Keratinocyte (primary cell): ENCODE measurements at regions not wholly inside any gene's neighbourhood (a gene's known extent, or its start where the extent isn't known, plus 50 kb on each side); places are given as distances from the start of the nearest gene placed in this dataset.

Source experiments
- DNase-seq: peaks from one replicate; pipeline ENCODE4 v3.0.0-alpha.2; 2011; ENCODE audit warnings: low read depth, missing footprints, low spot score
- FAIRE-seq: peaks from 2 replicates; lab custom pipeline; 2011; peaks lifted over from hg19 to GRCh38; lab: Jason Lieb, UNC
- H2AFZ ChIP-seq: 2 replicates; pipeline ENCODE4 v1.6.0; 2012; ENCODE audit warnings: low read length, control low read depth, inconsistent platforms; ENCODE audit not compliant: control insufficient read depth
- H3K27ac ChIP-seq: 2 replicates; pipeline ENCODE4 v1.5.1; 2011; ENCODE audit warnings: low read length; ENCODE audit not compliant: control insufficient read depth, insufficient read depth
- H3K27me3 ChIP-seq: 3 replicates; pipeline ENCODE4 v1.6.0; 2011; ENCODE audit warnings: low read length; ENCODE audit not compliant: control insufficient read depth, insufficient read depth; ENCODE audit errors: extremely low read depth
- H3K36me3 ChIP-seq, 2 experiments: 2 replicates in 1 of 2; 3 replicates in 1 of 2; pipeline ENCODE4 v1.5.1; 2011; ENCODE audit warnings: low read length in 2 of 2, mild to moderate bottlenecking in 1 of 2; ENCODE audit not compliant: control insufficient read depth in 2 of 2, insufficient read depth in 2 of 2; ENCODE audit errors: extremely low read depth in 1 of 2
- H3K4me1 ChIP-seq: 3 replicates; pipeline ENCODE4 v1.5.1; 2011; ENCODE audit warnings: low read length; ENCODE audit not compliant: control insufficient read depth, insufficient read depth; ENCODE audit errors: extremely low read depth
- H3K4me2 ChIP-seq: 3 replicates; pipeline ENCODE4 v1.6.0; 2011; ENCODE audit warnings: low read depth, low read length; ENCODE audit not compliant: control insufficient read depth, insufficient read depth; ENCODE audit errors: extremely low read depth
- H3K4me3 ChIP-seq, 3 experiments: fragments of 200-600 bp in 1 of 3; sonication (generic) in 1 of 3; 2 replicates in 2 of 3; 3 replicates in 1 of 3; pipeline ENCODE4 v1.5.1; 2011 to 2016; ENCODE audit warnings: low read length in 3 of 3, mild to moderate bottlenecking in 3 of 3, control low read depth in 2 of 3, inconsistent platforms in 1 of 3, low read depth in 1 of 3, mixed read lengths in 1 of 3, mixed run types in 1 of 3, moderate library complexity in 1 of 3; ENCODE audit not compliant: control insufficient read depth in 2 of 3, insufficient read depth in 2 of 3; ENCODE audit errors: extremely low read depth in 1 of 3
- H3K79me2 ChIP-seq: 2 replicates; pipeline ENCODE4 v1.6.0; 2012; ENCODE audit warnings: low read length; ENCODE audit not compliant: control insufficient read depth, insufficient read depth
- H3K9ac ChIP-seq: 3 replicates; pipeline ENCODE4 v1.6.0; 2011; ENCODE audit warnings: low read length; ENCODE audit not compliant: control insufficient read depth, insufficient read depth; ENCODE audit errors: extremely low read depth
- H3K9me1 ChIP-seq: 3 replicates; pipeline ENCODE4 v1.6.0; 2011; ENCODE audit warnings: low read length; ENCODE audit not compliant: control insufficient read depth, insufficient read depth; ENCODE audit errors: extremely low read depth
- H3K9me3 ChIP-seq: 2 replicates; pipeline ENCODE4 v1.5.1; 2012; ENCODE audit warnings: low read depth, low read length; ENCODE audit not compliant: control insufficient read depth
- H4K20me1 ChIP-seq: 3 replicates; pipeline ENCODE4 v1.6.0; 2011; ENCODE audit warnings: low read length; ENCODE audit not compliant: control insufficient read depth, insufficient read depth; ENCODE audit errors: extremely low read depth
- EZH2 ChIP-seq: IDR thresholded peaks from one replicate; pipeline ENCODE4 v1.6.1; 2012; ENCODE audit warnings: inconsistent platforms, mild to moderate bottlenecking, low read length, moderate library complexity
- dilution Hi-C: fragments of 300-500 bp; cut with MboI; formaldehyde crosslinking; loops from one replicate; pipeline ENCODE4 v1.7.0; 2020; ENCODE audit warnings: low sequenced_read_pairs; ENCODE audit not compliant: extremely low pct_ligation_motif_present
- TF ChIP-seq, protein P1 (sequence below), 3 experiments: IDR thresholded peaks in 1 of 3; conservative IDR thresholded peaks in 1 of 3; optimal IDR thresholded peaks in 1 of 3; 2 replicates in 2 of 3; 3 replicates in 1 of 3; pipeline versions ENCODE3 to v1.5.1; 2011; ENCODE audit warnings: low read length in 3 of 3, mild to moderate bottlenecking in 3 of 3, moderate library complexity in 2 of 3, control low read depth in 1 of 3, inconsistent platforms in 1 of 3; ENCODE audit not compliant: insufficient read depth in 2 of 3; ENCODE audit errors: extremely low read depth in 1 of 3

DNA sequence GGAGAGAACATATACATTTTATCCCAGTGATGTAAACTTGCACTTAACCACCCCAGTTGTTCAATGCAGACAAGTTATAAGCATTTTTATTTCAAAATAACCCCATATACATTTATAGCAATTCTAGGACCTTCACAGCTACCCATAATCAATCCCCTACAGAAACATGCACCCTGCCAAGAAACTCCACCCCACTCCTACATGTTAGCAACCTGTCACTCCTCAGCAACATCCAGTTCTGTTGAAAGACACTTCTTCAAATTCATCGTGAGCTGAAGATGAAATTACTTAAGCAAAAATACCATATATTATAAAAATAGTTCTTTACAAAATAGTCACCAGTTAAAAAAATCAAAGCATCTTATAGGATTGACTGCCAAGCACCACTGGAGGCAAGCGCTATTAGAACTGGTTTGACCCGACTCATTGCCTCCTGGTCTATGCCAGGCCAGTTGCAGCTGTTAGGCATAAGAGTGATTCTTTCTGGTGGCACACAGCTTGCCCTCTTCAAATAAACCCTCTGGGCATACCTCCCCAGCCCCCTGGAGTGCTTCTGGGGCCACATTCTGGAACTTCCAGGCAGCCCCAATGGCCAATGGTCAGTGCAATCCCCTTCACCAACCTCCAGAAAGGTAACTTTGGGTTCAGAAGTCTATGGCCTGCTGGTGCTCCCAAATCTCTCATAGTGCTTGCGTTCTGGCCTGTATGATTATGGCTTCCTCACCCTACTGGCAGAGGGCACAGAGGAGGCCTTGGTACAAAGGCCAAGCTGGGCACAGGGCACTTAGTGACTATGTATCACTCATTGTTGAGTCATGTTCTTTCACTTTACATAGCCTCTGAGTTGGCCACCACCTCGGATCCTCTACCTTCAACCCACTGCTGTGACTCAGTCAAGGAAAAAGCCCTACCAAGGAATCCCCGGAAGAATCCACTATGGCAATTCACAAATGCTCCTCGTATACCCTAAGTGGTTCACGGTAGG is 72.2 kb upstream of the RALGPS2 start:
- H3K27ac ChIP-seq: no peak overlapping the region
- no peaks in the 10 kb centered on the region for H3K27me3 ChIP-seq
- H3K4me1 ChIP-seq: peaks cover 14% of the 10 kb centered on the region
- H3K36me3 ChIP-seq: no peaks in the 10 kb centered on the region
- H2AFZ ChIP-seq: no peak overlapping the region
- DNase-seq (peak; percentile 19), FAIRE-seq (no peak)
- H3K4me2 ChIP-seq: no peak overlapping the region
- H3K9ac ChIP-seq: no peak overlapping the region
- dilution Hi-C loops: no loop called here
- no peaks in the 10 kb centered on the region for H3K9me1 ChIP-seq
- no peak for TF ChIP-seq EZH2
- TF ChIP-seq, protein P1, sequence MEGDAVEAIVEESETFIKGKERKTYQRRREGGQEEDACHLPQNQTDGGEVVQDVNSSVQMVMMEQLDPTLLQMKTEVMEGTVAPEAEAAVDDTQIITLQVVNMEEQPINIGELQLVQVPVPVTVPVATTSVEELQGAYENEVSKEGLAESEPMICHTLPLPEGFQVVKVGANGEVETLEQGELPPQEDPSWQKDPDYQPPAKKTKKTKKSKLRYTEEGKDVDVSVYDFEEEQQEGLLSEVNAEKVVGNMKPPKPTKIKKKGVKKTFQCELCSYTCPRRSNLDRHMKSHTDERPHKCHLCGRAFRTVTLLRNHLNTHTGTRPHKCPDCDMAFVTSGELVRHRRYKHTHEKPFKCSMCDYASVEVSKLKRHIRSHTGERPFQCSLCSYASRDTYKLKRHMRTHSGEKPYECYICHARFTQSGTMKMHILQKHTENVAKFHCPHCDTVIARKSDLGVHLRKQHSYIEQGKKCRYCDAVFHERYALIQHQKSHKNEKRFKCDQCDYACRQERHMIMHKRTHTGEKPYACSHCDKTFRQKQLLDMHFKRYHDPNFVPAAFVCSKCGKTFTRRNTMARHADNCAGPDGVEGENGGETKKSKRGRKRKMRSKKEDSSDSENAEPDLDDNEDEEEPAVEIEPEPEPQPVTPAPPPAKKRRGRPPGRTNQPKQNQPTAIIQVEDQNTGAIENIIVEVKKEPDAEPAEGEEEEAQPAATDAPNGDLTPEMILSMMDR (optimal IDR thresholded peaks at IDR 0.05 in 1 of 3, IDR thresholded peaks at IDR 0.05 in 1 of 3, conservative IDR thresholded peaks at IDR 0.05 in 1 of 3; ENCODE audit: extremely low read depth in 1 of 3, insufficient read depth in 2 of 3, low read length in 3 of 3): no peak
- H3K4me3 ChIP-seq: no peak overlapping the region
- no peaks in the 10 kb centered on the region for H3K79me2 ChIP-seq
- no peaks in the 10 kb centered on the region for H4K20me1 ChIP-seq
- H3K9me3 ChIP-seq: no peaks in the 10 kb centered on the region

DNA sequence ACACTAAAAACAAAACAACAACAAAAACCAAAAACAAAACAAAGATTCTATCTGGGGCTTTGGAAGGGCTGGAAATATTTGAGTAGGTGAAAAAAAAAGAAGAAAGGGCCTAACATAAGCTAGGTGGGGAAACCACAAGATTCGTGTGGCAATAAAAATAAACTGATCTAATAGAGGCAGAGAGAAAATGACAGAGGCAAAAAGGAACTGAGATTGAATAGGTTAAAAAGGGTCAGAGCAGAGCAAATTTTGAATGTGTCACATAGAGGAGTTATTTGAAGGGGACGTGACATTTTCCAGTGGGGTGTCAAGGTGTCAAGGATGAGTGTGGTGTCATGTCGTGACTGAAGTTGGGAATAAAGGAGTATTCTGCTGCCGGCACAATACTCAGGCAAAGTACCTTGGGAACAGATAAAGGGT is 65.2 kb upstream of the RALGPS2 start:
- Histone ChIP-seq H3K4me2 (no peak overlapping the region), H3K9me1 (no peaks in the 10 kb centered on the region), H3K27ac (no peak overlapping the region), H3K4me1 (peaks cover 10% of the 10 kb centered on the region), H3K27me3 (no peaks in the 10 kb centered on the region), H3K9ac (no peak overlapping the region), H3K36me3 (no peaks in the 10 kb centered on the region), H2AFZ (no peak overlapping the region), H4K20me1 (no peaks in the 10 kb centered on the region), H3K9me3 (no peaks in the 10 kb centered on the region), H3K79me2 (no peaks in the 10 kb centered on the region), H3K4me3 (no peak overlapping the region)
- dilution Hi-C loops: no loop called here
- DNase-seq (no peak), FAIRE-seq (no peak)
- TF ChIP-seq EZH2: no peak
- TF ChIP-seq, protein P1 (optimal IDR thresholded peaks at IDR 0.05 in 1 of 3, IDR thresholded peaks at IDR 0.05 in 1 of 3, conservative IDR thresholded peaks at IDR 0.05 in 1 of 3; ENCODE audit: extremely low read depth in 1 of 3, insufficient read depth in 2 of 3, low read length in 3 of 3): no peak
